ENCODE measurements at regions not wholly inside any gene's neighbourhood (a gene's known extent, or its start where the extent isn't known, plus 50 kb on each side); places are given as distances from the start of the nearest gene placed in this dataset.

DNA sequence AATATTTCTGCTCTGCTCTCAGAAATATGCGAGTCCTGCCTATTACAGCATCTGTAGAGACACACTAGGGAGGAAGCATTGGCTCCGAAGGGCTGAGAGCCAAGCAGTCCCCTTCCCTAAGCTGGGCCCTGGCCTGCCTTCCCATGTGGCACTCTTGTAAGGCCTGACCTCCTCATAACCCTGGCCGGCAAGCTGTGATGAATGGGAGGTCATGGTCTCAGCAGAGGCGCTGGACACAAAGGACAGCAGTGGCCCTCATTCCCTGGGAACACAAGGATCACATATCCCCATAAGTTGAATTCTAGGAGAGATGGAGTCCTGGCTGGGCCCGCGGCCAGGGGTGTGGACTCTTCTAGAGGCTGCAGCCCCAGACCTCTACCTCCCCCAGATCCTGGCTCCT, 483.3 kb downstream of the ZNF536 start:
- no peak overlapping the region for H3K4me3 ChIP-seq (ENCODE audit: extremely low read depth, insufficient read depth, low read length, poor library complexity, severe bottlenecking)
- H3K9me3 ChIP-seq (ENCODE audit: control insufficient read depth, low read length), result no peaks in the 10 kb centered on the region
- H3K36me3 ChIP-seq (ENCODE audit: control insufficient read depth, insufficient read depth, low read length), result no peaks in the 10 kb centered on the region
- WGBS, 2 experiments (ENCODE audit: insufficient coverage in 2 of 2), result 85 to 96% methylated on average over 2 to 3 of the region's 6 CpGs
- no peak overlapping the region for H3K27ac ChIP-seq (ENCODE audit: low read depth, low read length, severe bottlenecking)
- H3K4me1 ChIP-seq (ENCODE audit: control insufficient read depth, insufficient read depth, low read length, poor library complexity, severe bottlenecking), result no peaks in the 10 kb centered on the region

DNA sequence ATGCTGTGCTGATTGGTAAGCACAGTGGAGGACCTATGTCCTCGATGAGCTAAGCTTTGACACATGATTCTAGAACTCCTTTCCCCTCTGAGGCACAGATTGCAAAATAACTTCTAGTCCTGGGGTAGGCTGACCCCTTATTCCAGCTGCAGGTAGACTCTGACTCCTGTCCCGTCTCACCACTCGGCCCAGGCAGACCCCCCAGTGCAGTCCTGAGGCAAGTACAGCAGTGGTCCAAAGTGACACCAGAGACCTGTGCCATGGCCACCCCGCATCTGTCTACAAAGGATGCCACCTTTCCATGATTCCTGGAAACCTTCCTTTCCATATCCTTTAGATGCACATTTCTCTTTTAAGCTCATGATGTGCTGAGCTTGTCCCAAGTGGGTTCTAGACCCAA, 482.5 kb downstream of the ZNF536 start:
- Histone ChIP-seq H3K27ac (ENCODE audit: low read depth, low read length, severe bottlenecking) (no peak overlapping the region), H3K4me3 (ENCODE audit: extremely low read depth, insufficient read depth, low read length, poor library complexity, severe bottlenecking) (no peak overlapping the region), H3K4me1 (ENCODE audit: control insufficient read depth, insufficient read depth, low read length, poor library complexity, severe bottlenecking) (no peaks in the 10 kb centered on the region), H3K9me3 (ENCODE audit: control insufficient read depth, low read length) (no peaks in the 10 kb centered on the region), H3K36me3 (ENCODE audit: control insufficient read depth, insufficient read depth, low read length) (no peaks in the 10 kb centered on the region)
- WGBS, 2 experiments (ENCODE audit: insufficient coverage in 2 of 2), result 92 to 94% methylated on average over 4 of the region's 4 CpGs

DNA sequence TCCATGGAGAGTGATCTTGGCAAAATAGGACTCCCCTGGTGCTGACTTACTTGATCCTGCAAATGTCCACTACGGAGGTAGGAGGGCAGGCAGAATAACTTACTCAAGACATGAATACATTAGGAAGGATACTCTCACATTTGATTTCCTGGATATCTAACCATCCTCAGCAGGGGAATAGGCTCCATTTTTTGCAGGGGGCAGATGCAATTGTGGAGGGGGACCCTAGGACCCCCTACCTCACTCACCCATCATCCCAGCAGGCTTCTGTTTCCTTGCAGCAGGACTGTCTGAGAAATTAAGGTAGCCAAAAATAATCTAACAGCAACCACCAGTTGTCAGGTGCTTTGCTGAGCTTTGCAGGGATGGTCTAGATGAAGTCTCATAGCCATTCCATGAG, 482.0 kb downstream of the ZNF536 start:
- Histone ChIP-seq H3K4me1 (ENCODE audit: control insufficient read depth, insufficient read depth, low read length, poor library complexity, severe bottlenecking) (no peaks in the 10 kb centered on the region), H3K9me3 (ENCODE audit: control insufficient read depth, low read length) (no peaks in the 10 kb centered on the region), H3K4me3 (ENCODE audit: extremely low read depth, insufficient read depth, low read length, poor library complexity, severe bottlenecking) (no peak overlapping the region), H3K36me3 (ENCODE audit: control insufficient read depth, insufficient read depth, low read length) (no peaks in the 10 kb centered on the region), H3K27ac (ENCODE audit: low read depth, low read length, severe bottlenecking) (no peak overlapping the region)
- WGBS, 2 experiments (ENCODE audit: insufficient coverage in 2 of 2), result no CpG with 5 or more reads among the region's 1 CpG

DNA sequence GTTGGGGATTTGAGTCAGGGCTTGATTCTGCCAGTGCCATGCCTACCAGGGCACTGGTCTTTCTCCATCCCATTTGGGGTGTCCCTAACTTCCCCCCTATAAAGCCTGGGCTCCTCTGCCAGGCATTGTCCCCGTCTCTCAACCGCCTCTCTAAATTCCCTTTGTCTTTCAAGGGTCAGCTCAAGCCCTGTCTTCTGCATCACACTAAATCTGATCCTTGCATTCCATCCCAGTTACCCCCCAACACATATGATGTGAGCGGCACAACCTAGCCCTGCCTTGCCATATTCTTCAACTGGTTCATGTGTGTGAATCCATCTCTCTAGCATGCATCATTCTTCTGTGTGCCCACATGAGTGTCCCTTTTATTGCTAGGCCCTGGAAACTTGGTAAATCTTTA, 480.9 kb downstream of the ZNF536 start:
- no peak overlapping the region for H3K27ac ChIP-seq (ENCODE audit: low read depth, low read length, severe bottlenecking)
- no peak overlapping the region for H3K4me3 ChIP-seq (ENCODE audit: extremely low read depth, insufficient read depth, low read length, poor library complexity, severe bottlenecking)
- 85 to 93% methylated on average over 3 of the region's 3 CpGs for WGBS, 2 experiments (ENCODE audit: insufficient coverage in 2 of 2)
- H3K4me1 ChIP-seq (ENCODE audit: control insufficient read depth, insufficient read depth, low read length, poor library complexity, severe bottlenecking), result no peaks in the 10 kb centered on the region
- H3K9me3 ChIP-seq (ENCODE audit: control insufficient read depth, low read length), result no peaks in the 10 kb centered on the region
- no peaks in the 10 kb centered on the region for H3K36me3 ChIP-seq (ENCODE audit: control insufficient read depth, insufficient read depth, low read length)

DNA sequence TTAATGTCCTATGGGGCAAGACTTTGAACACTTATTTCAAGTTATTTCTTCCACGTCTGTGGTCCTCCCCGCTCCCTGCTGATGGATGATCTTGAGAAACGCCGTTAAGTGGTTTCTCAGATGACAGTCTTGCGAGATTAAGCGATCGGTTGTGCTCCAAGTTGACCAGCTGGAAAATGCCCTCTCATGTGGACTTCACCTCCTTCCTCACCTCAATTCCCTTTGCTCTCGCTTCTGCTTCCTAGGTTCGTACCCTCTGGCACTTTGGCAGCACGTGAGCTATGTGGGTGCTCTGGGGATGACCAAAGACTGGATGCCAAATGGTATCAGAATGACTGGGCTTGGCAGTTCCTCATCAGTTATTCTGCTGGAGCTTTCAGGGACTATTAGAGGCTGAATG, 480.0 kb downstream of the ZNF536 start:
- Histone ChIP-seq H3K27ac (ENCODE audit: low read depth, low read length, severe bottlenecking) (no peak overlapping the region), H3K4me1 (ENCODE audit: control insufficient read depth, insufficient read depth, low read length, poor library complexity, severe bottlenecking) (no peaks in the 10 kb centered on the region), H3K36me3 (ENCODE audit: control insufficient read depth, insufficient read depth, low read length) (no peaks in the 10 kb centered on the region), H3K9me3 (ENCODE audit: control insufficient read depth, low read length) (no peaks in the 10 kb centered on the region), H3K4me3 (ENCODE audit: extremely low read depth, insufficient read depth, low read length, poor library complexity, severe bottlenecking) (no peak overlapping the region)
- 91 to 98% methylated on average over 10 of the region's 10 CpGs for WGBS, 2 experiments (ENCODE audit: insufficient coverage in 2 of 2)

DNA sequence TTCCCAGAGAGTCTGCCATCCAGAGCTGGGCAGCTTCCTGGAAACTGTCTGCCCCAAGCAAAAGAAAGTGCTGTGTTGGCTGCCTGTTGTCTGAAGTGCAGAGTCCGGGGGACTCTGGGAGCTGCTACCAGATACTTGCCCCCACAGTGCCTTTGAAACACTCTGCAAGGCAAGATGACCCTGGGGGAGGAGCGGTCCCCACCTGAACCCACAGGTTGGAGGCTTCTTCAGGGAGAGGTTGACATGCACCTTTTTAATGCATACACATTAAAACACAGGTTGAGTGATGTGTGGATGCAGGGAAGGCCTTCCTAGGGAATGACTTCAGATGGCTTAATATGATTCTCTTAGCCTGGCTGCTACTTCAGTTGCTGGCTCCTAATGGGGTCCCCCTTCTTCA, 479.5 kb downstream of the ZNF536 start:
- Histone ChIP-seq H3K4me1 (ENCODE audit: control insufficient read depth, insufficient read depth, low read length, poor library complexity, severe bottlenecking) (no peaks in the 10 kb centered on the region), H3K4me3 (ENCODE audit: extremely low read depth, insufficient read depth, low read length, poor library complexity, severe bottlenecking) (no peak overlapping the region), H3K9me3 (ENCODE audit: control insufficient read depth, low read length) (no peaks in the 10 kb centered on the region), H3K27ac (ENCODE audit: low read depth, low read length, severe bottlenecking) (no peak overlapping the region), H3K36me3 (ENCODE audit: control insufficient read depth, insufficient read depth, low read length) (no peaks in the 10 kb centered on the region)
- no CpG with 5 or more reads among the region's 2 CpGs for WGBS, 2 experiments (ENCODE audit: insufficient coverage in 2 of 2)

DNA sequence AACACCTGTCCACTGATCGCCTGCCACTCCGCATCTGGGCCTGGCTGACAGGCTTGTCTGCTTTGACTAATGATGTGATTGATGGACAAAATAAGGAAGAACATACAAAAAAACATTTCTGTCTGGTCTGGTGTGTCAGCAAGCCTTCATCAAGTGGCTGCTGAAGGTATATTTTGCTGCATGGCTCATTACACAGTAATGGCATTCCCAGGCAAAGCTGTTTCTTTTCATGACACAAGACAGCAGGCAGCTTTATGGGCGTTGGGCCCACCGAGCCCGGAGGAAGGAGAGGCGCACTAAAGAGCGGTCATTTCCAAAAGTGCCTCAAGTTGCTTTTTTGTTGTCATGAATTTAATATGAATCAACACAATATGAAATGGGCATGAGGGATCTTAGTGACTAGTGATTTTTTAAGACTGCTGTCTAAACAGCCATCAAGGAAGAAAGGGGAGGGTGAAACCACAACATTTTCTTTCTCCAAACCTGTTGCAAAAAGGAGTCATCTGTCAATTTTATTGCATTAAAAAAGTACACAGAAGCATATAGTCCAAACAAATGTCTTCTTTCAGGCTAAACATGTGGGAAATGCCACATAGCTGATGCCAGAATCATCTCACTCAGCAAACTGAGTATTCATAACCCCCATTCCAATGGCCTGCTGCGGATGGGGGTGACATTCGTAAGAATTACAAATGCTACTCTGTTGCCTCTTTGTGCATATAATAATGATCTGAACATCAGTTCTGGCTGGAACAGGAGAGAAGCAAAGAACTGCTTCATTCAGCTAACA, 476.6 kb downstream of the ZNF536 start:
- no peak overlapping the region for H3K4me3 ChIP-seq (ENCODE audit: extremely low read depth, insufficient read depth, low read length, poor library complexity, severe bottlenecking)
- no peaks in the 10 kb centered on the region for H3K36me3 ChIP-seq (ENCODE audit: control insufficient read depth, insufficient read depth, low read length)
- WGBS, 2 experiments (ENCODE audit: insufficient coverage in 2 of 2), result 97 to 100% methylated on average over 1 to 5 of the region's 9 CpGs
- H3K4me1 ChIP-seq (ENCODE audit: control insufficient read depth, insufficient read depth, low read length, poor library complexity, severe bottlenecking), result no peaks in the 10 kb centered on the region
- H3K27ac ChIP-seq (ENCODE audit: low read depth, low read length, severe bottlenecking), result no peak overlapping the region
- H3K9me3 ChIP-seq (ENCODE audit: control insufficient read depth, low read length), result no peaks in the 10 kb centered on the region

DNA sequence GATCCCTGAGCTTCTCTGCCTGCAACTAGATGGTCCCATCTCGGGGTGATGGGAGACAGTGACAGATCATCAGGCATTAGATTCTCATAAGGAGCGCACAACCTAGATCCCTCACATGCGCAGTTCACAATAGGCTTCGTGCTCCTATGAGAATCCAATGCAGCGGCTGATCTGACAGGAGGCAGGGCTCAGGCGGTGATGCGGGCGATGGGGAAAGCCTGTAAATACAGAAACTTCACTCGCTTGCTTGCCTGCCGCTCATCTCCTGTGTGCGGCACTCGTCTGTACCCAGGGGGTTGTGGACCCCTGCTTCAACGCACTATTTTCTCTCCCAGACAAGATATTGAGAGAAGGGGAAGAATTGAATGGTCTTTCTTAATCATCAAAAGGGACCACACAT, 473.9 kb downstream of the ZNF536 start:
- H3K9me3 ChIP-seq (ENCODE audit: control insufficient read depth, low read length), result no peaks in the 10 kb centered on the region
- H3K27ac ChIP-seq (ENCODE audit: low read depth, low read length, severe bottlenecking), result no peak overlapping the region
- no peak overlapping the region for H3K4me3 ChIP-seq (ENCODE audit: extremely low read depth, insufficient read depth, low read length, poor library complexity, severe bottlenecking)
- no peaks in the 10 kb centered on the region for H3K4me1 ChIP-seq (ENCODE audit: control insufficient read depth, insufficient read depth, low read length, poor library complexity, severe bottlenecking)
- no peaks in the 10 kb centered on the region for H3K36me3 ChIP-seq (ENCODE audit: control insufficient read depth, insufficient read depth, low read length)
- WGBS, 2 experiments (ENCODE audit: insufficient coverage in 2 of 2), result 63 to 85% methylated on average over 3 to 9 of the region's 13 CpGs

DNA sequence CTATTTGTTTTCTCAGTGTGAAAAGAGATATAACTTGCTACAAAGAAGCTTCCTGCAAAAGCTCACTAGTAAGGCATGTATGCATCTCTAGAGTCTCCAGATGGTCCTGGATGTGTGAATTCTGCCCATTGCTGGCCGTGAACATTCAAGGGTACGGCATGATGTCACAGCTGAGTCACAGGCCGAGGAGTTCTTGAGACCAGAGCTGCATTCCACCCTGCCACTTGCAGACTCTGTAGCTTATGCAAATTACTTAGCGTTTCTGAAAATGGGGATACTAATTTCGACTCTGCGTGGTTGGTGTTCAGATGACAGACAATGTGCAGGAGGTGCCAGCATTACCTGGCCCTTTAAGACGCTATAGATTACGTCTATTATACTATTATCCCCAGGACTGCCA, 470.7 kb downstream of the ZNF536 start:
- Histone ChIP-seq H3K4me3 (ENCODE audit: extremely low read depth, insufficient read depth, low read length, poor library complexity, severe bottlenecking) (no peak overlapping the region), H3K27ac (ENCODE audit: low read depth, low read length, severe bottlenecking) (no peak overlapping the region), H3K9me3 (ENCODE audit: control insufficient read depth, low read length) (no peaks in the 10 kb centered on the region), H3K4me1 (ENCODE audit: control insufficient read depth, insufficient read depth, low read length, poor library complexity, severe bottlenecking) (no peaks in the 10 kb centered on the region), H3K36me3 (ENCODE audit: control insufficient read depth, insufficient read depth, low read length) (no peaks in the 10 kb centered on the region)
- 91 to 96% methylated on average over 6 to 7 of the region's 8 CpGs for WGBS, 2 experiments (ENCODE audit: insufficient coverage in 2 of 2)

DNA sequence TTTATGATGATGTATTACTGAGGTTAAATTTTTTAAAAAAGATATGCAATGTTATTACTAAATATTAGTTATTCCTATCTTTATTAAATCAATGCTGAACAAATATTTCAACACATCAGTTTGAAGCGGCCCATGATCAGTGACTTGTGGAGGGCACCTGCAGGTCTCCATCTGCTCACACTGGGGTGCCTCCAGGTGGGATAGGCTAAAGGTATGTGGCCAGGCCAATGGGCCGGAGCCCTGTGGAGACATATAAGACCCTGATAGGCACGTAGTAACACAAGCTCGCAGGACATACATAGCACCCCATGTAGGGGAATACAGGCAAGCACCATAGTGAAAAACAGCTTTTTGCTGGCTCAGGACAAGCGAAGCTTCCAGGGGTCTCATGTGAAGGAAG, 469.8 kb downstream of the ZNF536 start:
- H3K9me3 ChIP-seq (ENCODE audit: control insufficient read depth, low read length), result no peaks in the 10 kb centered on the region
- no peaks in the 10 kb centered on the region for H3K4me1 ChIP-seq (ENCODE audit: control insufficient read depth, insufficient read depth, low read length, poor library complexity, severe bottlenecking)
- no peak overlapping the region for H3K4me3 ChIP-seq (ENCODE audit: extremely low read depth, insufficient read depth, low read length, poor library complexity, severe bottlenecking)
- no peak overlapping the region for H3K27ac ChIP-seq (ENCODE audit: low read depth, low read length, severe bottlenecking)
- WGBS, 2 experiments (ENCODE audit: insufficient coverage in 2 of 2), result 88 to 97% methylated on average over 4 of the region's 5 CpGs
- H3K36me3 ChIP-seq (ENCODE audit: control insufficient read depth, insufficient read depth, low read length), result no peaks in the 10 kb centered on the region

DNA sequence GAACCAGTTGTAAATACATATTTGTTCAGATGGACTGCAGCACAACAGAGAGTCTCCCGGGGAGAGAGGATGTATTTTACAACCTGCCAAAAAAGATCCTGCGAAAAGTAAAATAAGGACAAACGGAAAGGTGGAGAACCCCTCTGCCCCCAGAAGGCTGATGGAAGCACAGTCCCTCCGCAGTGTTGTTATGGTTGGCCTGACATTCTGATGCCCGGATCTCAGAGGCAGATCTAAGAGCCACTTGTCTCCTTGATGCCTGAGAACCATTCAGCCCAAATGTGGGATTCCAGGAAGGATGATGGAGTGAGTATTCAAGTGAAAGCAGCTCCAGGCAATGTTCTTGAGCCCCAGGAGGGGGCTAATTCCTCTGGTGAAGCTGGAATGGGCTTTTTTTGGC, 458.7 kb downstream of the ZNF536 start:
- Histone ChIP-seq H3K27ac (ENCODE audit: low read depth, low read length, severe bottlenecking) (no peak overlapping the region), H3K36me3 (ENCODE audit: control insufficient read depth, insufficient read depth, low read length) (no peaks in the 10 kb centered on the region), H3K4me1 (ENCODE audit: control insufficient read depth, insufficient read depth, low read length, poor library complexity, severe bottlenecking) (no peaks in the 10 kb centered on the region), H3K4me3 (ENCODE audit: extremely low read depth, insufficient read depth, low read length, poor library complexity, severe bottlenecking) (no peak overlapping the region), H3K9me3 (ENCODE audit: control insufficient read depth, low read length) (no peaks in the 10 kb centered on the region)
- 88 to 95% methylated on average over 5 of the region's 5 CpGs for WGBS, 2 experiments (ENCODE audit: insufficient coverage in 2 of 2)
